Transverse colon (tissue), 4 donors: ENCODE measurements at regions not wholly inside any gene's neighbourhood (a gene's known extent, or its start where the extent isn't known, plus 50 kb on each side); places are given as distances from the start of the nearest gene placed in this dataset.

Source experiments
- DNase-seq: peaks from one replicate; pipeline ENCODE4 v3.0.0-alpha.2; 2019
- H3K27ac ChIP-seq, 4 donors: fragments of 200-600 bp; sonication (generic); 2 replicates each; pipeline ENCODE4 v1.5.1; 2016 to 2018; ENCODE audit warnings: inconsistent platforms in 4 of 4
- H3K27me3 ChIP-seq: fragments of 200-600 bp; sonication (generic); 2 replicates; pipeline ENCODE4 v1.5.1; 2017; ENCODE audit warnings: inconsistent platforms
- H3K36me3 ChIP-seq, 4 donors: fragments of 200-600 bp; sonication (generic); 2 replicates each; pipeline ENCODE4 v1.5.1; 2017 to 2019; ENCODE audit warnings: inconsistent platforms in 4 of 4
- H3K4me1 ChIP-seq, 4 donors: fragments of 200-600 bp; sonication (generic); 2 replicates each; pipeline ENCODE4 v1.5.1; 2017 to 2020; ENCODE audit warnings: inconsistent platforms in 4 of 4
- H3K4me3 ChIP-seq, 4 donors: fragments of 200-600 bp; sonication (generic); 1 replicate in 1 of 4; 2 replicates in 3 of 4; pipeline versions ENCODE4 v1.5.1 to v1.6.1; 2017 to 2019; ENCODE audit warnings: inconsistent platforms in 4 of 4
- H3K9me3 ChIP-seq, 2 donors: fragments of 200-600 bp; sonication (generic); 2 replicates each; pipeline ENCODE4 v1.5.1; 2017 to 2019; ENCODE audit warnings: inconsistent platforms in 2 of 2
- CTCF ChIP-seq, 5 experiments: fragments of 200-600 bp in 3 of 5; fragments of 450-650 bp in 2 of 5; sonication (generic) in 3 of 5; IDR thresholded peaks; 1 replicate in 2 of 5; 2 replicates in 3 of 5; pipeline ENCODE4 v1.5.1; 2016 to 2017; ENCODE audit warnings: antibody characterized with exemption in 5 of 5, inconsistent platforms in 3 of 5, mild to moderate bottlenecking in 2 of 5, moderate library complexity in 1 of 5
- EP300 ChIP-seq: sonication (generic); formaldehyde crosslinking; IDR thresholded peaks from one replicate; pipeline ENCODE4 v1.6.1; 2017; ENCODE audit warnings: antibody characterized with exemption, low read depth
- POLR2A ChIP-seq: fragments of 450-650 bp; IDR thresholded peaks from one replicate; pipeline ENCODE4 v1.6.1; 2016; ENCODE audit warnings: antibody characterized with exemption, mild to moderate bottlenecking, moderate library complexity
- POLR2AphosphoS5 ChIP-seq, 3 donors: sonication (generic); formaldehyde crosslinking; IDR thresholded peaks; one replicate each; pipeline ENCODE4 v1.6.1; 2016; ENCODE audit warnings: antibody characterized with exemption in 3 of 3
- WGBS, 2 donors: methylation state at CpG; one replicate each; pipeline ENCODE4 v1.1.5; 2018; ENCODE audit warnings: low coverage in 1 of 2; 5-methylcytosine and 5-hydroxymethylcytosine counted together
- in situ Hi-C, 4 donors: fragments of 200-750 bp; cut with MboI; loops; one replicate each; pipeline versions ENCODE4 v1.15.0 to v1.15.1; 2017; ENCODE audit warnings: low sequenced_read_pairs in 3 of 4, low pct_ligation_motif_present in 1 of 4, low pct_unique_long_range_greater_than_20kb in 1 of 4
- intact Hi-C: fragments of 100-400 bp; cut with DNase I; formaldehyde crosslinking; loops from one replicate; pipeline ENCODE4 v1.15.1; 2023; ENCODE audit warnings: low total_unique reads

GRCh38 chr18:70425236-70425635 is 136.4 kb downstream of the SOCS6 start:
- no peaks in the 10 kb centered on the region for H3K27me3 ChIP-seq
- TF ChIP-seq POLR2A (no peak), POLR2AphosphoS5 (IDR thresholded peaks at IDR 0.05) (no peak), CTCF (IDR thresholded peaks at IDR 0.05) (no peak), EP300 (no peak)
- peaks cover 9 to 36% (median 17%) of the 10 kb centered on the region in 4 donors for H3K4me1 ChIP-seq
- no peak overlapping the region for H3K4me3 ChIP-seq
- WGBS, 2 donors: 85% methylated on average over 3 of the region's 3 CpGs; no CpG with 5 or more reads in 1 of the 2 donors
- DNase-seq: no peak
- H3K36me3 ChIP-seq: no peaks in the 10 kb centered on the region
- in situ Hi-C loops: loop anchor here in 2 of 4 donors (25.0 kb wide), 2 partner anchors 138 to 1713 kb away; partner anchors contain the start of genes SOCS6 (in 1 of the 2) and TMX3 (in 1 of the 2)
- H3K9me3 ChIP-seq: no peaks in the 10 kb centered on the region
- intact Hi-C loops: no loop called here
- no peak overlapping the region for H3K27ac ChIP-seq

- Histone ChIP-seq H3K4me3 (no peak overlapping the region), H3K4me1 (peaks cover 9 to 36% (median 17%) of the 10 kb centered on the region in 4 donors), H3K27me3 (no peaks in the 10 kb centered on the region), H3K27ac (peak overlapping the region in 1 of 4 donors; percentile 54), H3K36me3 (no peaks in the 10 kb centered on the region), H3K9me3 (no peaks in the 10 kb centered on the region)
- TF ChIP-seq POLR2AphosphoS5 (IDR thresholded peaks at IDR 0.05): no peak
- DNase-seq: peak; percentile 26
- intact Hi-C loops (no loop called here), in situ Hi-C loops (no loop called here)
- 33 to 42% methylated on average over 4 of the region's 4 CpGs for whole genome bisulfite sequencing, 2 donors
Observed at GRCh38 chr18:70423988-70424387, 135.1 kb downstream of the SOCS6 start.

GRCh38 chr18:70423120-70423519 is 134.3 kb downstream of the SOCS6 start:
- Histone ChIP-seq H3K4me3 (no peak overlapping the region), H3K4me1 (peaks cover 9 to 36% (median 17%) of the 10 kb centered on the region in 4 donors), H3K27me3 (no peaks in the 10 kb centered on the region), H3K9me3 (no peaks in the 10 kb centered on the region), H3K27ac (peak overlapping the region; percentile 44 to 56 (median 54)), H3K36me3 (no peaks in the 10 kb centered on the region)
- in situ Hi-C loops (no loop called here), intact Hi-C loops (no loop called here)
- TF ChIP-seq CTCF (IDR thresholded peaks at IDR 0.05): no peak
- no peak for TF ChIP-seq POLR2AphosphoS5 (IDR thresholded peaks at IDR 0.05)
- TF ChIP-seq EP300: no peak
- no peak for TF ChIP-seq POLR2A
- WGBS, 2 donors: 17 to 57% methylated on average over 3 to 5 of the region's 5 CpGs
- peak; percentile 16 for DNase-seq

- H3K4me1 ChIP-seq: peaks cover 9 to 36% (median 17%) of the 10 kb centered on the region in 4 donors
- in situ Hi-C loops: no loop called here
- TF ChIP-seq POLR2A (no peak), EP300 (no peak), POLR2AphosphoS5 (IDR thresholded peaks at IDR 0.05) (no peak), CTCF (IDR thresholded peaks at IDR 0.05) (no peak)
- no peaks in the 10 kb centered on the region for H3K27me3 ChIP-seq
- no peak for DNase-seq
- H3K9me3 ChIP-seq: no peaks in the 10 kb centered on the region
- 78 to 89% methylated on average over 1 of the region's 1 CpG for WGBS, 2 donors
- peak overlapping the region; percentile 44 to 56 (median 54) for H3K27ac ChIP-seq
- H3K36me3 ChIP-seq: no peaks in the 10 kb centered on the region
- no peak overlapping the region for H3K4me3 ChIP-seq
- intact Hi-C loops: no loop called here
Observed at GRCh38 chr18:70422391-70422965, 133.6 kb downstream of the SOCS6 start.
